ENCODE measurements at regions not wholly inside any gene's neighbourhood (a gene's known extent, or its start where the extent isn't known, plus 50 kb on each side); places are given as distances from the start of the nearest gene placed in this dataset.

- no peak for DNase-seq (ENCODE audit: low spot score)
- H2BK15ac ChIP-seq (ENCODE audit: low read length) = no peak overlapping the region
These were observed 329.1 kb upstream of the ROPN1 start for GRCh38 chr3:124320976-124321375.

GRCh38 chr3:124322309-124322880, 330.5 kb upstream of the ROPN1 start:
- DNase-seq (ENCODE audit: low spot score) = no peak
- Histone ChIP-seq H3K23ac (ENCODE audit: low read depth, low read length, poor library complexity) (no peak overlapping the region), H3K4ac (ENCODE audit: low read length) (no peak overlapping the region), H2AK5ac (ENCODE audit: low read depth, low read length) (no peak overlapping the region), H3K79me1 (ENCODE audit: low read depth, low read length) (no peaks in the 10 kb centered on the region), H2AFZ (ENCODE audit: low read length) (no peak overlapping the region), H3K9ac (ENCODE audit: low read depth, low read length, poor library complexity) (no peak overlapping the region), H3K36me3 (replicated peaks in 1 of 2; ENCODE audit: control insufficient read depth in 2 of 2, insufficient read depth in 2 of 2, low read length in 2 of 2) (no peaks in the 10 kb centered on the region), H3K27ac (replicated peaks; ENCODE audit: low read length) (no peak overlapping the region), H3K4me3 (ENCODE audit: low read length in 2 of 2) (no peak overlapping the region), H4K91ac (ENCODE audit: low read depth, low read length, poor library complexity) (no peak overlapping the region), H3K4me2 (ENCODE audit: insufficient read depth, low read length, poor library complexity, severe bottlenecking) (no peak overlapping the region), H3K9me3 (replicated peaks in 1 of 2; ENCODE audit: control insufficient read depth in 2 of 2, insufficient read depth in 1 of 2, low read depth in 1 of 2, low read length in 2 of 2) (no peaks in the 10 kb centered on the region), H3K4me1 (ENCODE audit: control insufficient read depth in 2 of 2, insufficient read depth in 1 of 2, low read depth in 1 of 2, low read length in 2 of 2) (no peaks in the 10 kb centered on the region), H2BK5ac (ENCODE audit: low read length) (no peak overlapping the region), H3K27me3 (ENCODE audit: control insufficient read depth in 3 of 3, insufficient read depth in 3 of 3, low read depth in 1 of 3, low read length in 3 of 3) (no peaks in the 10 kb centered on the region), H4K8ac (ENCODE audit: low read depth, low read length) (no peak overlapping the region), H2BK15ac (ENCODE audit: low read length) (no peak overlapping the region), H3K14ac (ENCODE audit: low read length) (no peak overlapping the region), H2BK12ac (ENCODE audit: low read length) (no peak overlapping the region), H2BK120ac (ENCODE audit: low read depth, low read length) (no peak overlapping the region), H3K18ac (ENCODE audit: low read length) (no peak overlapping the region)
- no CpG with 5 or more reads among the region's 3 CpGs for WGBS, 2 donors (ENCODE audit: extremely low coverage in 2 of 2, insufficient read length in 2 of 2, insufficient replicate concordance in 1 of 2)

More at GRCh38 chr3:124320976-124321375, 329.1 kb upstream of the ROPN1 start:
- H3K4me3 ChIP-seq (ENCODE audit: low read length in 2 of 2) = no peak overlapping the region
- H2AFZ ChIP-seq (ENCODE audit: low read length) = no peak overlapping the region
- H4K91ac ChIP-seq (ENCODE audit: low read depth, low read length, poor library complexity) = no peak overlapping the region
- H3K27me3 ChIP-seq (ENCODE audit: control insufficient read depth in 3 of 3, insufficient read depth in 3 of 3, low read depth in 1 of 3, low read length in 3 of 3) = no peaks in the 10 kb centered on the region
- no peak overlapping the region for H3K9ac ChIP-seq (ENCODE audit: low read depth, low read length, poor library complexity)
- no peak overlapping the region for H3K27ac ChIP-seq (replicated peaks; ENCODE audit: low read length)
- no peak overlapping the region for H2BK120ac ChIP-seq (ENCODE audit: low read depth, low read length)
- no peaks in the 10 kb centered on the region for H3K36me3 ChIP-seq (replicated peaks in 1 of 2; ENCODE audit: control insufficient read depth in 2 of 2, insufficient read depth in 2 of 2, low read length in 2 of 2)
- no peaks in the 10 kb centered on the region for H3K9me3 ChIP-seq (replicated peaks in 1 of 2; ENCODE audit: control insufficient read depth in 2 of 2, insufficient read depth in 1 of 2, low read depth in 1 of 2, low read length in 2 of 2)
- no peak overlapping the region for H3K4ac ChIP-seq (ENCODE audit: low read length)
- H2BK12ac ChIP-seq (ENCODE audit: low read length) = no peak overlapping the region
- H3K4me1 ChIP-seq (ENCODE audit: control insufficient read depth in 2 of 2, insufficient read depth in 1 of 2, low read depth in 1 of 2, low read length in 2 of 2) = no peaks in the 10 kb centered on the region
- H4K8ac ChIP-seq (ENCODE audit: low read depth, low read length) = no peak overlapping the region
- H3K18ac ChIP-seq (ENCODE audit: low read length) = no peak overlapping the region
- H3K79me1 ChIP-seq (ENCODE audit: low read depth, low read length) = no peaks in the 10 kb centered on the region
- H2AK5ac ChIP-seq (ENCODE audit: low read depth, low read length) = no peak overlapping the region
- H3K14ac ChIP-seq (ENCODE audit: low read length) = no peak overlapping the region
- H2BK5ac ChIP-seq (ENCODE audit: low read length) = no peak overlapping the region
- H3K4me2 ChIP-seq (ENCODE audit: insufficient read depth, low read length, poor library complexity, severe bottlenecking) = no peak overlapping the region
- no peak overlapping the region for H3K23ac ChIP-seq (ENCODE audit: low read depth, low read length, poor library complexity)

- Histone ChIP-seq H3K4me3 (ENCODE audit: low read length in 2 of 2) (no peak overlapping the region), H3K4ac (ENCODE audit: low read length) (no peak overlapping the region), H4K91ac (ENCODE audit: low read depth, low read length, poor library complexity) (no peak overlapping the region), H4K8ac (ENCODE audit: low read depth, low read length) (no peak overlapping the region), H3K27ac (replicated peaks; ENCODE audit: low read length) (no peak overlapping the region), H2BK120ac (ENCODE audit: low read depth, low read length) (no peak overlapping the region), H2AK5ac (ENCODE audit: low read depth, low read length) (no peak overlapping the region), H3K23ac (ENCODE audit: low read depth, low read length, poor library complexity) (no peak overlapping the region), H3K9ac (ENCODE audit: low read depth, low read length, poor library complexity) (no peak overlapping the region), H3K9me3 (replicated peaks in 1 of 2; ENCODE audit: control insufficient read depth in 2 of 2, insufficient read depth in 1 of 2, low read depth in 1 of 2, low read length in 2 of 2) (no peaks in the 10 kb centered on the region), H2AFZ (ENCODE audit: low read length) (no peak overlapping the region), H3K18ac (ENCODE audit: low read length) (no peak overlapping the region), H2BK5ac (ENCODE audit: low read length) (no peak overlapping the region), H3K14ac (ENCODE audit: low read length) (no peak overlapping the region), H3K4me2 (ENCODE audit: insufficient read depth, low read length, poor library complexity, severe bottlenecking) (no peak overlapping the region), H3K79me1 (ENCODE audit: low read depth, low read length) (no peaks in the 10 kb centered on the region), H2BK12ac (ENCODE audit: low read length) (no peak overlapping the region), H3K36me3 (replicated peaks in 1 of 2; ENCODE audit: control insufficient read depth in 2 of 2, insufficient read depth in 2 of 2, low read length in 2 of 2) (peaks cover 0 to 4% of the 10 kb centered on the region in 2 donors), H3K27me3 (ENCODE audit: control insufficient read depth in 3 of 3, insufficient read depth in 3 of 3, low read depth in 1 of 3, low read length in 3 of 3) (no peaks in the 10 kb centered on the region), H2BK15ac (ENCODE audit: low read length) (no peak overlapping the region), H3K4me1 (ENCODE audit: control insufficient read depth in 2 of 2, insufficient read depth in 1 of 2, low read depth in 1 of 2, low read length in 2 of 2) (no peaks in the 10 kb centered on the region)
- no peak for DNase-seq (ENCODE audit: low spot score)
- WGBS, 2 donors (ENCODE audit: extremely low coverage in 2 of 2, insufficient read length in 2 of 2, insufficient replicate concordance in 1 of 2) = no CpG with 5 or more reads among the region's 4 CpGs
These were observed 331.0 kb upstream of the ROPN1 start for GRCh38 chr3:124322966-124323365.

GRCh38 chr3:124325248-124325647, 333.3 kb upstream of the ROPN1 start:
- WGBS, 2 donors (ENCODE audit: extremely low coverage in 2 of 2, insufficient read length in 2 of 2, insufficient replicate concordance in 1 of 2) = no CpG with 5 or more reads among the region's 2 CpGs
- Histone ChIP-seq H3K4me3 (ENCODE audit: low read length in 2 of 2) (no peak overlapping the region), H2AFZ (ENCODE audit: low read length) (no peak overlapping the region), H3K27me3 (ENCODE audit: control insufficient read depth in 3 of 3, insufficient read depth in 3 of 3, low read depth in 1 of 3, low read length in 3 of 3) (no peaks in the 10 kb centered on the region), H2AK5ac (ENCODE audit: low read depth, low read length) (no peak overlapping the region), H3K14ac (ENCODE audit: low read length) (no peak overlapping the region), H3K27ac (replicated peaks; ENCODE audit: low read length) (no peak overlapping the region), H3K18ac (ENCODE audit: low read length) (no peak overlapping the region), H3K23ac (ENCODE audit: low read depth, low read length, poor library complexity) (no peak overlapping the region), H2BK5ac (ENCODE audit: low read length) (no peak overlapping the region), H3K4ac (ENCODE audit: low read length) (no peak overlapping the region), H3K4me1 (ENCODE audit: control insufficient read depth in 2 of 2, insufficient read depth in 1 of 2, low read depth in 1 of 2, low read length in 2 of 2) (no peaks in the 10 kb centered on the region), H3K9me3 (replicated peaks in 1 of 2; ENCODE audit: control insufficient read depth in 2 of 2, insufficient read depth in 1 of 2, low read depth in 1 of 2, low read length in 2 of 2) (no peaks in the 10 kb centered on the region), H4K8ac (ENCODE audit: low read depth, low read length) (no peak overlapping the region), H4K91ac (ENCODE audit: low read depth, low read length, poor library complexity) (no peak overlapping the region), H3K9ac (ENCODE audit: low read depth, low read length, poor library complexity) (no peak overlapping the region), H2BK120ac (ENCODE audit: low read depth, low read length) (no peak overlapping the region), H2BK12ac (ENCODE audit: low read length) (no peak overlapping the region), H3K36me3 (replicated peaks in 1 of 2; ENCODE audit: control insufficient read depth in 2 of 2, insufficient read depth in 2 of 2, low read length in 2 of 2) (peaks cover 0 to 4% of the 10 kb centered on the region in 2 donors), H3K4me2 (ENCODE audit: insufficient read depth, low read length, poor library complexity, severe bottlenecking) (no peak overlapping the region), H3K79me1 (ENCODE audit: low read depth, low read length) (no peaks in the 10 kb centered on the region), H2BK15ac (ENCODE audit: low read length) (no peak overlapping the region)
- no peak for DNase-seq (ENCODE audit: low spot score)

All from neuronal stem cell (in vitro differentiated cells).